Astrocyte (in vitro differentiated cells and primary cell): ENCODE measurements at regions not wholly inside any gene's neighbourhood (a gene's known extent, or its start where the extent isn't known, plus 50 kb on each side); places are given as distances from the start of the nearest gene placed in this dataset.

Experiments
- DNase-seq: peaks from one replicate; pipeline ENCODE4 v3.0.0-alpha.2; 2010; ENCODE audit warnings: low read depth
- FAIRE-seq: peaks from 2 replicates; lab custom pipeline; 2011; peaks lifted over from hg19 to GRCh38; lab: Jason Lieb, UNC
- H2AFZ ChIP-seq: 2 replicates; pipeline ENCODE4 v1.6.0; 2012; ENCODE audit warnings: low read depth, low read length, inconsistent platforms
- H3K27ac ChIP-seq: 2 replicates; pipeline ENCODE4 v1.5.1; 2011; ENCODE audit warnings: low read depth, low read length, inconsistent platforms
- H3K27me3 ChIP-seq: 2 replicates; pipeline ENCODE4 v1.6.0; 2011; ENCODE audit warnings: low read length, inconsistent platforms; ENCODE audit not compliant: insufficient read depth
- H3K36me3 ChIP-seq: 2 replicates; pipeline ENCODE4 v1.5.1; 2011; ENCODE audit warnings: low read length, inconsistent platforms; ENCODE audit not compliant: insufficient read depth
- H3K4me1 ChIP-seq: 2 replicates; pipeline ENCODE4 v1.5.1; 2011; ENCODE audit warnings: low read length, inconsistent platforms; ENCODE audit not compliant: insufficient read depth
- H3K4me2 ChIP-seq: 2 replicates; pipeline ENCODE4 v1.6.0; 2012; ENCODE audit warnings: low read length, inconsistent platforms
- H3K4me3 ChIP-seq: 2 replicates; pipeline ENCODE4 v1.5.1; 2011; ENCODE audit warnings: low read depth, mild to moderate bottlenecking, low read length, inconsistent platforms; ENCODE audit not compliant: insufficient read depth
- H3K79me2 ChIP-seq: 2 replicates; pipeline ENCODE4 v1.6.0; 2012; ENCODE audit warnings: mild to moderate bottlenecking, low read length, inconsistent platforms; ENCODE audit not compliant: insufficient read depth
- H3K9ac ChIP-seq: 2 replicates; pipeline ENCODE4 v1.6.0; 2012; ENCODE audit warnings: mild to moderate bottlenecking, low read length, inconsistent platforms
- H3K9me3 ChIP-seq: 2 replicates; pipeline ENCODE4 v1.5.1; 2012; ENCODE audit warnings: low read depth, mild to moderate bottlenecking, low read length, inconsistent platforms; ENCODE audit not compliant: insufficient read depth
- H4K20me1 ChIP-seq: 2 replicates; pipeline ENCODE4 v1.6.0; 2012; ENCODE audit warnings: low read length, inconsistent platforms; ENCODE audit not compliant: insufficient read depth
- H3K27ac Mint-ChIP-seq: one replicate; pipeline ENCODE4 v1.8.0; 2021; ENCODE audit warnings: mild to moderate bottlenecking, mixed read lengths; ENCODE audit not compliant: unreplicated experiment
- H3K27me3 Mint-ChIP-seq: one replicate; pipeline ENCODE4 v1.8.0; 2021; ENCODE audit warnings: low read depth, mixed read lengths; ENCODE audit not compliant: unreplicated experiment
- H3K36me3 Mint-ChIP-seq: one replicate; pipeline ENCODE4 v1.8.0; 2021; ENCODE audit warnings: low read depth, mixed read lengths; ENCODE audit not compliant: unreplicated experiment
- H3K4me1 Mint-ChIP-seq: one replicate; pipeline ENCODE4 v1.8.0; 2021; ENCODE audit warnings: low read depth, mixed read lengths; ENCODE audit not compliant: unreplicated experiment
- H3K4me3 Mint-ChIP-seq: one replicate; pipeline ENCODE4 v1.8.0; 2021; ENCODE audit warnings: mild to moderate bottlenecking, moderate library complexity, mixed read lengths; ENCODE audit not compliant: unreplicated experiment
- H3K9me3 Mint-ChIP-seq: one replicate; pipeline ENCODE4 v1.8.0; 2021; ENCODE audit warnings: mild to moderate bottlenecking, mixed read lengths; ENCODE audit not compliant: unreplicated experiment
- CTCF ChIP-seq: IDR thresholded peaks from 2 replicates; pipeline ENCODE4 v1.5.1; 2011; ENCODE audit warnings: low read depth, mild to moderate bottlenecking, inconsistent platforms, low read length, moderate library complexity; ENCODE audit not compliant: insufficient read depth
- EZH2 ChIP-seq: IDR thresholded peaks from 2 replicates; pipeline ENCODE4 v1.6.1; 2012; ENCODE audit warnings: mild to moderate bottlenecking, low read length, inconsistent platforms; ENCODE audit not compliant: insufficient read depth

GRCh38 chr4:31949045-31949444, 1228.9 kb downstream of the PCDH7 start:
- peak; percentile 3 for DNase-seq
- Mint-ChIP-seq H3K4me3 (no peak overlapping the region), H3K36me3 (no peaks in the 10 kb centered on the region), H3K27me3 (no peaks in the 10 kb centered on the region), H3K27ac (no peak overlapping the region), H3K9me3 (no peaks in the 10 kb centered on the region), H3K4me1 (no peaks in the 10 kb centered on the region)
- no peaks in the 10 kb centered on the region for H4K20me1 ChIP-seq
- H3K4me3 ChIP-seq = no peak overlapping the region
- no peaks in the 10 kb centered on the region for H3K4me1 ChIP-seq
- H3K36me3 ChIP-seq = no peaks in the 10 kb centered on the region
- H3K27ac ChIP-seq = no peak overlapping the region
- H2AFZ ChIP-seq = no peak overlapping the region
- no peaks in the 10 kb centered on the region for H3K9me3 ChIP-seq
- TF ChIP-seq CTCF (no peak), EZH2 (no peak)
- no peak overlapping the region for H3K9ac ChIP-seq
- no peaks in the 10 kb centered on the region for H3K79me2 ChIP-seq
- no peaks in the 10 kb centered on the region for H3K27me3 ChIP-seq
- no peak for FAIRE-seq
- no peak overlapping the region for H3K4me2 ChIP-seq

GRCh38 chr4:31955346-31955745, 1235.2 kb downstream of the PCDH7 start:
- no peaks in the 10 kb centered on the region for H3K4me1 Mint-ChIP-seq
- H3K4me3 Mint-ChIP-seq = no peak overlapping the region
- FAIRE-seq (no peak), DNase-seq (no peak)
- no peaks in the 10 kb centered on the region for H3K27me3 ChIP-seq
- no peak overlapping the region for H3K27ac ChIP-seq
- no peak overlapping the region for H2AFZ ChIP-seq
- no peak overlapping the region for H3K4me2 ChIP-seq
- H3K9ac ChIP-seq = no peak overlapping the region
- H4K20me1 ChIP-seq = no peaks in the 10 kb centered on the region
- no peak overlapping the region for H3K4me3 ChIP-seq
- no peaks in the 10 kb centered on the region for H3K36me3 Mint-ChIP-seq
- no peaks in the 10 kb centered on the region for H3K36me3 ChIP-seq
- no peak for TF ChIP-seq CTCF
- no peak for TF ChIP-seq EZH2
- no peaks in the 10 kb centered on the region for H3K9me3 Mint-ChIP-seq
- no peaks in the 10 kb centered on the region for H3K4me1 ChIP-seq
- H3K79me2 ChIP-seq = no peaks in the 10 kb centered on the region
- H3K9me3 ChIP-seq = no peaks in the 10 kb centered on the region
- H3K27me3 Mint-ChIP-seq = no peaks in the 10 kb centered on the region
- no peak overlapping the region for H3K27ac Mint-ChIP-seq

GRCh38 chr4:31959972-31960371, 1239.8 kb downstream of the PCDH7 start:
- no peak for TF ChIP-seq CTCF
- TF ChIP-seq EZH2 = no peak
- no peaks in the 10 kb centered on the region for H3K4me1 Mint-ChIP-seq
- no peaks in the 10 kb centered on the region for H3K36me3 Mint-ChIP-seq
- no peaks in the 10 kb centered on the region for H3K36me3 ChIP-seq
- H4K20me1 ChIP-seq = no peaks in the 10 kb centered on the region
- H3K9me3 ChIP-seq = no peaks in the 10 kb centered on the region
- FAIRE-seq (no peak), DNase-seq (no peak)
- no peaks in the 10 kb centered on the region for H3K79me2 ChIP-seq
- no peak overlapping the region for H3K4me3 Mint-ChIP-seq
- H3K4me1 ChIP-seq = no peaks in the 10 kb centered on the region
- H3K4me2 ChIP-seq = no peak overlapping the region
- no peaks in the 10 kb centered on the region for H3K9me3 Mint-ChIP-seq
- no peaks in the 10 kb centered on the region for H3K27me3 Mint-ChIP-seq
- no peak overlapping the region for H3K27ac Mint-ChIP-seq
- H3K27me3 ChIP-seq = no peaks in the 10 kb centered on the region
- H3K9ac ChIP-seq = no peak overlapping the region
- no peak overlapping the region for H2AFZ ChIP-seq
- H3K27ac ChIP-seq = no peak overlapping the region
- H3K4me3 ChIP-seq = no peak overlapping the region
